Mononuclear cell (primary cell): ENCODE measurements at regions not wholly inside any gene's neighbourhood (a gene's known extent, or its start where the extent isn't known, plus 50 kb on each side); places are given as distances from the start of the nearest gene placed in this dataset.

Experiments
- H3K27me3 ChIP-seq: 2 replicates; pipeline ENCODE4 v1.6.0; 2011; ENCODE audit warnings: low read length, control low read depth; ENCODE audit not compliant: insufficient read depth
- H3K4me1 ChIP-seq: 2 replicates; pipeline ENCODE4 v1.5.1; 2011; ENCODE audit warnings: mild to moderate bottlenecking, low read length, control low read depth; ENCODE audit not compliant: insufficient read depth
- H3K4me3 ChIP-seq: 2 replicates; pipeline ENCODE4 v1.5.1; 2011; ENCODE audit warnings: mild to moderate bottlenecking, low read length, moderate library complexity
- H3K9me3 ChIP-seq: 2 replicates; pipeline ENCODE4 v1.5.1; 2011; ENCODE audit warnings: low read depth, mild to moderate bottlenecking, control low read depth, low read length

GRCh38 chr10:78687626-78688025 lies 381.1 kb upstream of the ZMIZ1 start:
- Histone ChIP-seq H3K27me3 (no peaks in the 10 kb centered on the region), H3K4me1 (no peaks in the 10 kb centered on the region), H3K4me3 (no peak overlapping the region), H3K9me3 (no peaks in the 10 kb centered on the region)

- Histone ChIP-seq H3K27me3 (no peaks in the 10 kb centered on the region), H3K9me3 (no peaks in the 10 kb centered on the region), H3K4me1 (no peaks in the 10 kb centered on the region), H3K4me3 (no peak overlapping the region)
Measured at GRCh38 chr10:78688230-78688900, 380.4 kb upstream of the ZMIZ1 start.

GRCh38 chr10:78688901-78689583 lies 379.7 kb upstream of the ZMIZ1 start:
- Histone ChIP-seq H3K4me1 (no peaks in the 10 kb centered on the region), H3K9me3 (no peaks in the 10 kb centered on the region), H3K27me3 (no peaks in the 10 kb centered on the region), H3K4me3 (no peak overlapping the region)

- no peaks in the 10 kb centered on the region for H3K9me3 ChIP-seq
- H3K27me3 ChIP-seq, result no peaks in the 10 kb centered on the region
- no peak overlapping the region for H3K4me3 ChIP-seq
- no peaks in the 10 kb centered on the region for H3K4me1 ChIP-seq
Measured at GRCh38 chr10:78689584-78689935, 379.2 kb upstream of the ZMIZ1 start.

- Histone ChIP-seq H3K4me3 (no peak overlapping the region), H3K9me3 (no peaks in the 10 kb centered on the region), H3K27me3 (no peaks in the 10 kb centered on the region), H3K4me1 (no peaks in the 10 kb centered on the region)
Measured at GRCh38 chr10:78690354-78691111, 378.2 kb upstream of the ZMIZ1 start.

- Histone ChIP-seq H3K4me3 (no peak overlapping the region), H3K4me1 (no peaks in the 10 kb centered on the region), H3K9me3 (no peaks in the 10 kb centered on the region), H3K27me3 (no peaks in the 10 kb centered on the region)
Measured at GRCh38 chr10:78691301-78692030, 377.3 kb upstream of the ZMIZ1 start.

- Histone ChIP-seq H3K9me3 (no peaks in the 10 kb centered on the region), H3K4me1 (no peaks in the 10 kb centered on the region), H3K27me3 (no peaks in the 10 kb centered on the region), H3K4me3 (no peak overlapping the region)
Measured at GRCh38 chr10:78692071-78692470, 376.7 kb upstream of the ZMIZ1 start.

GRCh38 chr10:78695846-78696245 lies 372.9 kb upstream of the ZMIZ1 start:
- Histone ChIP-seq H3K27me3 (no peaks in the 10 kb centered on the region), H3K4me3 (no peak overlapping the region), H3K4me1 (no peaks in the 10 kb centered on the region), H3K9me3 (no peaks in the 10 kb centered on the region)

- Histone ChIP-seq H3K4me3 (no peak overlapping the region), H3K4me1 (no peaks in the 10 kb centered on the region), H3K27me3 (no peaks in the 10 kb centered on the region), H3K9me3 (no peaks in the 10 kb centered on the region)
Measured at GRCh38 chr10:78696791-78697395, 371.9 kb upstream of the ZMIZ1 start.

GRCh38 chr10:78699971-78700370 lies 368.8 kb upstream of the ZMIZ1 start:
- no peaks in the 10 kb centered on the region for H3K4me1 ChIP-seq
- no peaks in the 10 kb centered on the region for H3K27me3 ChIP-seq
- H3K9me3 ChIP-seq, result no peaks in the 10 kb centered on the region
- H3K4me3 ChIP-seq, result no peak overlapping the region

- H3K9me3 ChIP-seq, result no peaks in the 10 kb centered on the region
- no peaks in the 10 kb centered on the region for H3K4me1 ChIP-seq
- H3K27me3 ChIP-seq, result no peaks in the 10 kb centered on the region
- H3K4me3 ChIP-seq, result no peak overlapping the region
Measured at GRCh38 chr10:78700413-78700812, 368.4 kb upstream of the ZMIZ1 start.

GRCh38 chr10:78700816-78701520 lies 367.8 kb upstream of the ZMIZ1 start:
- H3K9me3 ChIP-seq, result no peaks in the 10 kb centered on the region
- H3K4me3 ChIP-seq, result no peak overlapping the region
- H3K27me3 ChIP-seq, result no peaks in the 10 kb centered on the region
- no peaks in the 10 kb centered on the region for H3K4me1 ChIP-seq

- H3K27me3 ChIP-seq, result no peaks in the 10 kb centered on the region
Measured at GRCh38 chr10:78702186-78702585, 366.6 kb upstream of the ZMIZ1 start.

GRCh38 chr10:78702876-78703275 lies 365.9 kb upstream of the ZMIZ1 start:
- H3K9me3 ChIP-seq, result no peaks in the 10 kb centered on the region
- no peaks in the 10 kb centered on the region for H3K4me1 ChIP-seq
- H3K27me3 ChIP-seq, result no peaks in the 10 kb centered on the region
- no peak overlapping the region for H3K4me3 ChIP-seq

More at GRCh38 chr10:78702186-78702585, 366.6 kb upstream of the ZMIZ1 start:
- no peaks in the 10 kb centered on the region for H3K4me1 ChIP-seq
- H3K4me3 ChIP-seq, result no peak overlapping the region
- no peaks in the 10 kb centered on the region for H3K9me3 ChIP-seq
